WERI-Rb-1 (cell line): ENCODE measurements at regions not wholly inside any gene's neighbourhood (a gene's known extent, or its start where the extent isn't known, plus 50 kb on each side); places are given as distances from the start of the nearest gene placed in this dataset.

Experiments used
- DNase-seq: peaks from one replicate; pipeline ENCODE4 v3.0.0-alpha.2; 2020
- H3K27ac ChIP-seq: fragments of 250-450 bp; sonication (Bioruptor Pico); 2 replicates; pipeline ENCODE4 v1.5.1; 2020; ENCODE audit warnings: mild to moderate bottlenecking, moderate library complexity
- H3K27me3 ChIP-seq: fragments of 250-450 bp; sonication (Bioruptor Pico); 2 replicates; pipeline ENCODE4 v1.5.1; 2021; ENCODE audit warnings: mild to moderate bottlenecking, low read depth, moderate library complexity; ENCODE audit not compliant: insufficient read depth, severe bottlenecking
- H3K36me3 ChIP-seq: fragments of 250-450 bp; sonication (Bioruptor Pico); 2 replicates; pipeline ENCODE4 v1.5.1; 2020; ENCODE audit warnings: mild to moderate bottlenecking, moderate library complexity
- H3K4me3 ChIP-seq: 2 replicates; pipeline ENCODE4 v1.5.1; 2011; ENCODE audit warnings: low read depth, mild to moderate bottlenecking, control low read depth, low read length
- H3K9me3 ChIP-seq: fragments of 250-450 bp; sonication (Bioruptor Pico); 2 replicates; pipeline ENCODE4 v1.5.1; 2021; ENCODE audit warnings: mild to moderate bottlenecking, moderate library complexity; ENCODE audit not compliant: severe bottlenecking
- CTCF ChIP-seq: IDR thresholded peaks from 2 replicates; pipeline ENCODE4 v1.5.1; 2011; ENCODE audit warnings: low read depth, mild to moderate bottlenecking, control low read depth, inconsistent platforms, low read length

GRCh38 chr3:73768524-73769308, 144.0 kb upstream of the PDZRN3 start:
- Histone ChIP-seq H3K9me3 (peaks cover 4% of the 10 kb centered on the region), H3K36me3 (no peaks in the 10 kb centered on the region), H3K4me3 (no peak overlapping the region), H3K27me3 (no peaks in the 10 kb centered on the region), H3K27ac (no peak overlapping the region)
- no peak for DNase-seq
- no peak for TF ChIP-seq CTCF

GRCh38 chr3:73766599-73767381, 142.0 kb upstream of the PDZRN3 start:
- no peak overlapping the region for H3K4me3 ChIP-seq
- TF ChIP-seq CTCF: no peak
- no peaks in the 10 kb centered on the region for H3K27me3 ChIP-seq
- peaks cover 4% of the 10 kb centered on the region for H3K9me3 ChIP-seq
- H3K36me3 ChIP-seq: no peaks in the 10 kb centered on the region
- H3K27ac ChIP-seq: no peak overlapping the region
- DNase-seq: no peak

- H3K27me3 ChIP-seq: no peaks in the 10 kb centered on the region
- TF ChIP-seq CTCF: no peak
- no peak for DNase-seq
- peaks cover 4% of the 10 kb centered on the region for H3K9me3 ChIP-seq
- H3K36me3 ChIP-seq: no peaks in the 10 kb centered on the region
- no peak overlapping the region for H3K4me3 ChIP-seq
- H3K27ac ChIP-seq: no peak overlapping the region
Measured at GRCh38 chr3:73765878-73766545, 141.3 kb upstream of the PDZRN3 start.

- no peak for DNase-seq
- Histone ChIP-seq H3K9me3 (peaks cover 4% of the 10 kb centered on the region), H3K4me3 (no peak overlapping the region), H3K27me3 (no peaks in the 10 kb centered on the region), H3K36me3 (no peaks in the 10 kb centered on the region), H3K27ac (no peak overlapping the region)
- TF ChIP-seq CTCF: no peak
Measured at GRCh38 chr3:73762855-73763254, 138.1 kb upstream of the PDZRN3 start.

GRCh38 chr3:73759297-73759711, 134.6 kb upstream of the PDZRN3 start:
- Histone ChIP-seq H3K9me3 (no peaks in the 10 kb centered on the region), H3K4me3 (no peak overlapping the region), H3K27ac (no peak overlapping the region), H3K27me3 (no peaks in the 10 kb centered on the region), H3K36me3 (no peaks in the 10 kb centered on the region)
- no peak for DNase-seq
- no peak for TF ChIP-seq CTCF
